ENCODE measurements at regions not wholly inside any gene's neighbourhood (a gene's known extent, or its start where the extent isn't known, plus 50 kb on each side); places are given as distances from the start of the nearest gene placed in this dataset.

DNA sequence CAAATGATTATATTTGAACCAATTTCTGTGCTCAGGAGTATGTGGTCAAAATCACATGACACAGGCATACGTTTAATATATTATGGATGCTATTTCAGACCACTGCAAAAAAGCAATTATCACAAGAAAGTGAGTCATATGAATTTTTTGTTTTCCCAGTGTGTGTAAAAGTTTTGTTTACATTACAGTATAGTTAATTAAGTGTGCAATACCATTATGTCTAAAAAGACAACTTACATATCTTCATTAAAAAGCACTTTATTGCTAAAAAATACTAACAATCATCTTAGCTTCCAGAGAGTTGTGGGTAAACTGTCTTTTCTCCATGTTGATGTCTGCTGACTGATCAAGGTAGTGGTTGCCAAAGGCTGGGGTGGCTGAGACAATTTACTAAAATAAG lies 347.2 kb upstream of the PCDH9 start:
- TF ChIP-seq, protein P1, sequence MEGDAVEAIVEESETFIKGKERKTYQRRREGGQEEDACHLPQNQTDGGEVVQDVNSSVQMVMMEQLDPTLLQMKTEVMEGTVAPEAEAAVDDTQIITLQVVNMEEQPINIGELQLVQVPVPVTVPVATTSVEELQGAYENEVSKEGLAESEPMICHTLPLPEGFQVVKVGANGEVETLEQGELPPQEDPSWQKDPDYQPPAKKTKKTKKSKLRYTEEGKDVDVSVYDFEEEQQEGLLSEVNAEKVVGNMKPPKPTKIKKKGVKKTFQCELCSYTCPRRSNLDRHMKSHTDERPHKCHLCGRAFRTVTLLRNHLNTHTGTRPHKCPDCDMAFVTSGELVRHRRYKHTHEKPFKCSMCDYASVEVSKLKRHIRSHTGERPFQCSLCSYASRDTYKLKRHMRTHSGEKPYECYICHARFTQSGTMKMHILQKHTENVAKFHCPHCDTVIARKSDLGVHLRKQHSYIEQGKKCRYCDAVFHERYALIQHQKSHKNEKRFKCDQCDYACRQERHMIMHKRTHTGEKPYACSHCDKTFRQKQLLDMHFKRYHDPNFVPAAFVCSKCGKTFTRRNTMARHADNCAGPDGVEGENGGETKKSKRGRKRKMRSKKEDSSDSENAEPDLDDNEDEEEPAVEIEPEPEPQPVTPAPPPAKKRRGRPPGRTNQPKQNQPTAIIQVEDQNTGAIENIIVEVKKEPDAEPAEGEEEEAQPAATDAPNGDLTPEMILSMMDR (conservative IDR thresholded peaks at IDR 0.05; ENCODE audit: low read depth, low read length), result no peak
- no peak for TF ChIP-seq EZH2 (IDR thresholded peaks at IDR 0.05; ENCODE audit: borderline replicate concordance, low read depth, low read length, poor library complexity, severe bottlenecking)

Data from A673 (cell line).